ENCODE measurements at regions not wholly inside any gene's neighbourhood (a gene's known extent, or its start where the extent isn't known, plus 50 kb on each side); places are given as distances from the start of the nearest gene placed in this dataset.

- Histone ChIP-seq H3K4me2 (ENCODE audit: low read length) (no peak overlapping the region), H3K4me3 (ENCODE audit: low read length) (no peak overlapping the region), H3K36me3 (ENCODE audit: insufficient read depth, low read length) (no peaks in the 10 kb centered on the region), H3K27me3 (ENCODE audit: control insufficient read depth, insufficient read depth, low read length) (no peaks in the 10 kb centered on the region), H3K9me3 (replicated peaks; ENCODE audit: low read length) (no peaks in the 10 kb centered on the region), H3K4me1 (ENCODE audit: control insufficient read depth, insufficient read depth, low read length) (no peaks in the 10 kb centered on the region), H3K9ac (ENCODE audit: low read depth, low read length) (no peak overlapping the region)
Measured at GRCh38 chr4:154953691-154954090, 172.6 kb downstream of the RBM46 start.

GRCh38 chr4:154954117-154954516 is 173.0 kb downstream of the RBM46 start:
- H3K4me3 ChIP-seq (ENCODE audit: low read length), result no peak overlapping the region
- H3K27me3 ChIP-seq (ENCODE audit: control insufficient read depth, insufficient read depth, low read length), result no peaks in the 10 kb centered on the region
- no peaks in the 10 kb centered on the region for H3K9me3 ChIP-seq (replicated peaks; ENCODE audit: low read length)
- H3K9ac ChIP-seq (ENCODE audit: low read depth, low read length), result no peak overlapping the region
- no peaks in the 10 kb centered on the region for H3K36me3 ChIP-seq (ENCODE audit: insufficient read depth, low read length)
- no peak overlapping the region for H3K4me2 ChIP-seq (ENCODE audit: low read length)
- no peaks in the 10 kb centered on the region for H3K4me1 ChIP-seq (ENCODE audit: control insufficient read depth, insufficient read depth, low read length)

GRCh38 chr4:154958121-154958520 is 177.0 kb downstream of the RBM46 start:
- Histone ChIP-seq H3K27me3 (ENCODE audit: control insufficient read depth, insufficient read depth, low read length) (no peaks in the 10 kb centered on the region), H3K4me3 (ENCODE audit: low read length) (no peak overlapping the region), H3K4me1 (ENCODE audit: control insufficient read depth, insufficient read depth, low read length) (no peaks in the 10 kb centered on the region), H3K4me2 (ENCODE audit: low read length) (no peak overlapping the region), H3K36me3 (ENCODE audit: insufficient read depth, low read length) (no peaks in the 10 kb centered on the region), H3K9me3 (replicated peaks; ENCODE audit: low read length) (no peaks in the 10 kb centered on the region), H3K9ac (ENCODE audit: low read depth, low read length) (no peak overlapping the region)

GRCh38 chr4:154958621-154959358 is 177.7 kb downstream of the RBM46 start:
- Histone ChIP-seq H3K4me3 (ENCODE audit: low read length) (no peak overlapping the region), H3K36me3 (ENCODE audit: insufficient read depth, low read length) (no peaks in the 10 kb centered on the region), H3K9me3 (replicated peaks; ENCODE audit: low read length) (no peaks in the 10 kb centered on the region), H3K4me2 (ENCODE audit: low read length) (no peak overlapping the region), H3K4me1 (ENCODE audit: control insufficient read depth, insufficient read depth, low read length) (no peaks in the 10 kb centered on the region), H3K9ac (ENCODE audit: low read depth, low read length) (no peak overlapping the region), H3K27me3 (ENCODE audit: control insufficient read depth, insufficient read depth, low read length) (no peaks in the 10 kb centered on the region)

DNA sequence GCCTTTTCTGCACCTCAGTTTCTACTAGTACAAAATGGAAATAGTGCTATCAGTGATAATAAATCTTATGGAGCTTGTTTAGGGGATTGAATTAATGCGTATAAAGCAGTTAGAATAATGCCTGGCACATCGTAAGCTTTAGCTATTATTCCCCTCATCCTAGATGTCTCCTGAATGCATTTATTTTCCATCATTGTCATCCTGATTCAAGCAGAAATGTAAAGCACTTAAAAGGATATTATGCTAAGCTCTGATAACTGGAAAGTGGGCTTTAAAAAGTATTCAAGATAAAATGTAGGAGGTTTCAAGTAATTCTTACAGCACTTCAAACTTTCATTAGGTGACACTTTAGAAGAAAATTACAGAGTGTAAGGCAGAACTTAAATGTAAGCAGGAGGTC is 178.7 kb downstream of the RBM46 start:
- Histone ChIP-seq H3K4me3 (ENCODE audit: low read length) (no peak overlapping the region), H3K4me2 (ENCODE audit: low read length) (no peak overlapping the region)

DNA sequence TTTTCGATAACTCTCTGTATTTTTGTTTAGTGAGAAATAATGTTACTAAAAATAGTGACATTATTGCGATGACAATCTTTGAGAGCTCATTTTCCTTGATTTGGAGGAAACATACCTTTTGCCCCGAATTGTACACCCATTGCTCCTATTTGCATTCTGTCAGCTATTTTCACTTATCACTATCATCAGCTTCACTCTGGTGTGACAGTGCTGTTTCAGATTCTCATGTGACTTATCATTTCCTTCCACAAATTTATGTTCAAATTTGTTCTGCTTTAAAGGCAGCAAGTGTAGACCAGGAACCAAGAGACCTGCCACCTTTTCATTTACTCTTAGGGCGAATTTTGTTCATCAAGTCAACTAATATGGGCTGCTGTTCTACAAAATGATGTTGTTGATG is 179.4 kb downstream of the RBM46 start:
- H3K4me1 ChIP-seq (ENCODE audit: control insufficient read depth, insufficient read depth, low read length), result no peaks in the 10 kb centered on the region
- no peak overlapping the region for H3K9ac ChIP-seq (ENCODE audit: low read depth, low read length)
- H3K36me3 ChIP-seq (ENCODE audit: insufficient read depth, low read length), result no peaks in the 10 kb centered on the region
- H3K9me3 ChIP-seq (replicated peaks; ENCODE audit: low read length), result no peaks in the 10 kb centered on the region
- H3K4me3 ChIP-seq (ENCODE audit: low read length), result no peak overlapping the region
- H3K4me2 ChIP-seq (ENCODE audit: low read length), result no peak overlapping the region
- H3K27me3 ChIP-seq (ENCODE audit: control insufficient read depth, insufficient read depth, low read length), result no peaks in the 10 kb centered on the region

More for the DNA sequence above, 178.7 kb downstream of the RBM46 start:
- H3K9ac ChIP-seq (ENCODE audit: low read depth, low read length), result no peak overlapping the region
- H3K36me3 ChIP-seq (ENCODE audit: insufficient read depth, low read length), result no peaks in the 10 kb centered on the region
- no peaks in the 10 kb centered on the region for H3K27me3 ChIP-seq (ENCODE audit: control insufficient read depth, insufficient read depth, low read length)
- no peaks in the 10 kb centered on the region for H3K9me3 ChIP-seq (replicated peaks; ENCODE audit: low read length)
- H3K4me1 ChIP-seq (ENCODE audit: control insufficient read depth, insufficient read depth, low read length), result no peaks in the 10 kb centered on the region

DNA sequence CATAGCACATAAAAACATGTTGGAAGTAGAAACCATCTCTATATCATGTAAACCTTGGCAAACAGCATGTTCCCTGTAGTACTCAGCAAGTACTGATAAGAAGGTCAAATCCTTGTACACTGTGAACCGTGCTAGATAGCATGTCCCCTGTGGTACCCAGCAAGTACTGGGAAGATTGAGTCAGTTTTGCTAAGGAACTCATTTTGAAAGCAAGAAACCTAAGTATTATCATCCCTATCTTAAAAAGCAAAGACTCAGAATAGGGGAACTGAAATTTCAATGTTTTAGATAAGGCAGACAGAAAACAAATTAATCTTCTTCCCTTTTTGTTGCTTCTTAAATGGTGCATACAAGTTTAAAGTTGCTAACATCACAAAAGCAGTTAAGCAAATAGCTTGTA is 180.2 kb downstream of the RBM46 start:
- no peaks in the 10 kb centered on the region for H3K36me3 ChIP-seq (ENCODE audit: insufficient read depth, low read length)
- H3K4me1 ChIP-seq (ENCODE audit: control insufficient read depth, insufficient read depth, low read length), result no peaks in the 10 kb centered on the region
- H3K4me3 ChIP-seq (ENCODE audit: low read length), result no peak overlapping the region
- no peak overlapping the region for H3K9ac ChIP-seq (ENCODE audit: low read depth, low read length)
- no peak overlapping the region for H3K4me2 ChIP-seq (ENCODE audit: low read length)
- no peaks in the 10 kb centered on the region for H3K27me3 ChIP-seq (ENCODE audit: control insufficient read depth, insufficient read depth, low read length)
- no peaks in the 10 kb centered on the region for H3K9me3 ChIP-seq (replicated peaks; ENCODE audit: low read length)

GRCh38 chr4:154973244-154974035 is 192.4 kb downstream of the RBM46 start:
- Histone ChIP-seq H3K27me3 (ENCODE audit: control insufficient read depth, insufficient read depth, low read length) (no peaks in the 10 kb centered on the region), H3K9me3 (replicated peaks; ENCODE audit: low read length) (no peaks in the 10 kb centered on the region), H3K4me2 (ENCODE audit: low read length) (no peak overlapping the region), H3K4me1 (ENCODE audit: control insufficient read depth, insufficient read depth, low read length) (no peaks in the 10 kb centered on the region), H3K4me3 (ENCODE audit: low read length) (no peak overlapping the region), H3K9ac (ENCODE audit: low read depth, low read length) (no peak overlapping the region), H3K36me3 (ENCODE audit: insufficient read depth, low read length) (no peaks in the 10 kb centered on the region)

- Histone ChIP-seq H3K4me3 (ENCODE audit: low read length) (no peak overlapping the region), H3K4me2 (ENCODE audit: low read length) (no peak overlapping the region), H3K9ac (ENCODE audit: low read depth, low read length) (no peak overlapping the region), H3K4me1 (ENCODE audit: control insufficient read depth, insufficient read depth, low read length) (no peaks in the 10 kb centered on the region), H3K27me3 (ENCODE audit: control insufficient read depth, insufficient read depth, low read length) (no peaks in the 10 kb centered on the region), H3K36me3 (ENCODE audit: insufficient read depth, low read length) (no peaks in the 10 kb centered on the region), H3K9me3 (replicated peaks; ENCODE audit: low read length) (no peaks in the 10 kb centered on the region)
Measured at GRCh38 chr4:154977228-154977627, 196.2 kb downstream of the RBM46 start.

- Histone ChIP-seq H3K4me2 (ENCODE audit: low read length) (no peak overlapping the region), H3K9ac (ENCODE audit: low read depth, low read length) (no peak overlapping the region), H3K4me3 (ENCODE audit: low read length) (no peak overlapping the region), H3K27me3 (ENCODE audit: control insufficient read depth, insufficient read depth, low read length) (no peaks in the 10 kb centered on the region), H3K9me3 (replicated peaks; ENCODE audit: low read length) (no peaks in the 10 kb centered on the region), H3K4me1 (ENCODE audit: control insufficient read depth, insufficient read depth, low read length) (no peaks in the 10 kb centered on the region), H3K36me3 (ENCODE audit: insufficient read depth, low read length) (no peaks in the 10 kb centered on the region)
Measured at GRCh38 chr4:154982187-154983047, 201.3 kb downstream of the RBM46 start.

DNA sequence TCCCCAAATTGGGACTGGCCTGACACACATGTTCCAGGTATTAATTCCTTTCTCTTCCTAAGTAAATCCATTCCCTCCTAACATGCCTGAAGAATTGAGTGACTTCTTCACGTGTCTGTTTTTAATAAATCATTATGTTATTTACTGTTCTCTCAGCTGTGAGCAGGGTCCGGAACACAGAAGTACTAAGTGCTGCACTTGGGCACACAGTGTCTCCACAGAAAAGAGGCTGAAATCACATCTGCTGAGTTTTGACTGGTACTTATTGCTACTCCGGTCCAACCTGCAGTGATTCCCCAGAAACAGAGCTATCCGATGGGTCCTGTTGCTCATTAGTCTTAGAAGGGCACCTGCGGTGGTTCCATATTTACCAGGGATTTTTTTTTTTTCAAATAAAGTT is 202.6 kb downstream of the RBM46 start:
- no peaks in the 10 kb centered on the region for H3K4me1 ChIP-seq (ENCODE audit: control insufficient read depth, insufficient read depth, low read length)
- H3K27me3 ChIP-seq (ENCODE audit: control insufficient read depth, insufficient read depth, low read length), result no peaks in the 10 kb centered on the region
- no peak overlapping the region for H3K4me3 ChIP-seq (ENCODE audit: low read length)
- H3K9ac ChIP-seq (ENCODE audit: low read depth, low read length), result no peak overlapping the region
- H3K4me2 ChIP-seq (ENCODE audit: low read length), result no peak overlapping the region
- H3K9me3 ChIP-seq (replicated peaks; ENCODE audit: low read length), result no peaks in the 10 kb centered on the region
- no peaks in the 10 kb centered on the region for H3K36me3 ChIP-seq (ENCODE audit: insufficient read depth, low read length)
